ENCODE measurements at regions not wholly inside any gene's neighbourhood (a gene's known extent, or its start where the extent isn't known, plus 50 kb on each side); places are given as distances from the start of the nearest gene placed in this dataset.
"Not testable (repeated sequence)": the region's sequence is repeated elsewhere in the genome, so short reads cannot be mapped to it uniquely, and the experiment has no call there.

GRCh38 chr22:22779213-22779612, 108.4 kb upstream of the IGLL5 start:
- no peak for DNase-seq (ENCODE audit: low read depth)

GRCh38 chr22:22783575-22783974, 104.0 kb upstream of the IGLL5 start:
- no peak for DNase-seq (ENCODE audit: low read depth)

DNA sequence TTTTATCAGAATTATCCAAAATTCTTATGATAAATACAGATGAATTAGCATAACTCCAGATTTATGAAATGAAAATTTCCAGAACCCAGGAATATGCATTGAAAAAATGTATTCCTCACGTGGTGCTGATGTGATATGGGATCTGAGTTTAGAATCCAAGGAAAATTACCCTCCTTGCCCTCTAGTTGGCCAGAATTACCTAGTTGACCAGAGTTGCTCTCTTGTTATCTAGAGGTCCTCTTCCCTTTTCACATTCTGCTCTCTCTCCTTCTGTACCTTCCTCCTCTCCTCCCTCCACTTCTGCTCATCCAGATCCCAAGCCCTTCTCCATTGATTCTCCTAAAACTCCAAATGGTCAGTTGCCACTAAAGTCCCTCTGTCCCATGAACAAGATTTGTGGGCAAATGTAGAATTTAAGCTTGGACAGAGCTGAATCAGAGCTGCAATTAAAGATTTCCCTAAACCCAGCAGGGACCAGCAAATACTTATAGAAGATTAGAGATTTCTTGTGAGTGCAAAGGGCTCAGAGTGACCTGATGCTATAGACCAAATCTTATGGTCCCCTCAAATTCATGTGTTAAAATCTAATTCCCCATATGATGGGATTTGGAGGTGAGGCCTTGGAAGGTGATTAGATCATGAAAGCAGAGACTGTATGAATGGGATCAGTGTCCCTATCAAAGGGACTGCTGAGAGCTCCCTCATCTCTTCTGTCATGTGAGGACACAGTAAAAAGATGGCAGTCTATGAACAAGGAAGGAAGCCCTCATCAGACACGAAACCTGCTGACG, 103.2 kb upstream of the IGLL5 start:
- no peak for DNase-seq (ENCODE audit: low read depth)

DNA sequence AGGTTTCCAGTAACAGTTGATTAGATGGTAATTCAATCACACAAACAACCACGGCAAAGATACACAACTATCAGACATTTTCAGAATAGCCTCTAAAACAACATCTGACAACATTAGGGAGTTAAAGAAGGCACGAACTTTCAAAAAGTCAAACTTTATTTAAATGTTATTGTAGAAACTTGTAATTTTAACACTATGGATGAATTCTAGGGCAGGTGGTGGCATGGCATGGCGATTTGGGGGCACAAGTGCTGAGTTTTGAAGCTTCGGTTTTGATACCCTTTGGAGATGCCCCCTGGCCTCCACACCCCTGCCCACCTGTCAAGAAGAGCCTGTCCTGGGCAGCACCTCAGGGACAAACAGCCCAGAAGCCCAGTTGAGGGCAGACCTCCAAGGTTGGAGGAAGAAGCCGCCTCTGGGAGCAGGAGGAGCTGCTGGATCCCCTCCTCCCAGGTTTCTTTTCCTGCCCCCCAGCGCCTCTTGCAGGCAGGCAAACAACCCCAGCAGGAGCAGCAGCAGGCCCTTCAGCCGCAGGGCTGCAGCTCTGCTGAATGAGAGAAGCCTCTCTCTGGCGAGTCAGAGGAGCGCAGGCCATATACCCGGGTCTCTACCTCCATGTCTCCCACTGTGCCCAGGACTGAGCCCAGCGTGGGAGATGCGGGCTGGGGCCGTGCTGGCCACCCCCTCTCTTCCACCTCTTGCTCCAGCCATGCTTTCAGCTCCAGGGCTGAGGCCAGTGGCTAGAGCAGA, 102.1 kb upstream of the IGLL5 start:
- DNase-seq (ENCODE audit: low read depth) = no peak

GRCh38 chr22:22786301-22787115, 101.1 kb upstream of the IGLL5 start:
- DNase-seq (ENCODE audit: low read depth) = no peak

- no peak for DNase-seq (ENCODE audit: low read depth)
Measured at GRCh38 chr22:22787151-22787550, 100.5 kb upstream of the IGLL5 start.

DNA sequence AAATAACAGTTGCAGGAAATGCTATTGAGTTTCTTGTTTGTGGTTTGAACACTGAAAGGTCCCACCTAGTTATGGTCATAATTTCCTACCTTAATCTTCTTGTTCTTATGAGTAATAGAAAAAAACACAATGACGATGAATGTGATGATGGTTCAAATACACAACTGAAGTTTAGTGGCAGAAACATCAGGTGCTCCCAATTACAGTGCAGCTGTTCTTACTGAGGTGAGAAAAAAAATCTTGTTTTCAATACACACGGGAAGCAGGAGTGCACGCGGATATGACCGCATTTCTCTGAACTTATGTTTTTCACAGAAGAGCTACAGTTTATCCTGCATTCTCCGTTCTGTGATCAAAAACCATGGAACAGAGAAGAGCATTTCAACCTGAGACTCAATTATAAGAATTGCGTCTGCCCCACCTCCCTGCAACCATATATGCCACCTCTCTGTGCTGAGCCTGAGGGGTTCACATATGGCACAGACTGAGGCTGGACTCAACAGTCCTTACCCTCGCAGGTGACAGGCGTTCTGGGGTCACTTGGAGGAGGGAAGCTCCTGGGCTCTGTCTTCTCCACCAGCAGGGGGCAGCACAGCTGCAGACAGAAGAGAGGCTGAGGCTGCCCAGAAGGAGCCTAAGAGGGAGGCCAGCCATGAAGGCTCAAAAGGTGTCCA, 99.7 kb upstream of the IGLL5 start:
- DNase-seq (ENCODE audit: low read depth) = peak; percentile 9

- no peak for DNase-seq (ENCODE audit: low read depth)
Measured at GRCh38 chr22:22788460-22789037, 99.1 kb upstream of the IGLL5 start.

GRCh38 chr22:22789233-22789921, 98.2 kb upstream of the IGLL5 start:
- DNase-seq (ENCODE audit: low read depth) = no peak

GRCh38 chr22:22789922-22790845, 97.4 kb upstream of the IGLL5 start:
- no peak for DNase-seq (ENCODE audit: low read depth)

- no peak for DNase-seq (ENCODE audit: low read depth)
Measured at GRCh38 chr22:22791438-22792181, 96.0 kb upstream of the IGLL5 start.

DNA sequence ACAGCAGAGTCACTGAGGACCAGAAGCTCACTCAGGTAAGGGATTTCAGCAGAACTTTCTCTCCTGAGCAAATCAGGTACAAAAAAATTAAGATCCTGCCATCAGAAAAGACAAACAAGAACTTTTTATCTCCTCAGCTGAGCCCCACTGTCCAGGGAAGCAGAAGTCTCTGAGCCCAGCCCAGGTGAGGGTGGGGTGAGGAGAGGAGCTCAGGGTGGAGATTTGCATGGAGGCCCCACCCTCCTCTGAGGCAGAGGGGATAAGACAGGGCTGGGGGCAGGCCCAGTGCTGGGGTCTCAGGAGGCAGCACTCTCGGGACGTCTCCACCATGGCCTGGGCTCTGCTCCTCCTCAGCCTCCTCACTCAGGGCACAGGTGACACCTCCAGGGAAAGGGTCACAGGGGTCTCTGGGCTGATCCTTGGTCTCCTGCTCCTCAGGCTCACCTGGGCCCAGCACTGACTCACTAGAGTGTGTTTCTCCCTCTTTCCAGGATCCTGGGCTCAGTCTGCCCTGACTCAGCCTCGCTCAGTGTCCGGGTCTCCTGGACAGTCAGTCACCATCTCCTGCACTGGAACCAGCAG, 95.3 kb upstream of the IGLL5 start:
- DNase-seq (ENCODE audit: low read depth) = not testable (repeated sequence)

DNA sequence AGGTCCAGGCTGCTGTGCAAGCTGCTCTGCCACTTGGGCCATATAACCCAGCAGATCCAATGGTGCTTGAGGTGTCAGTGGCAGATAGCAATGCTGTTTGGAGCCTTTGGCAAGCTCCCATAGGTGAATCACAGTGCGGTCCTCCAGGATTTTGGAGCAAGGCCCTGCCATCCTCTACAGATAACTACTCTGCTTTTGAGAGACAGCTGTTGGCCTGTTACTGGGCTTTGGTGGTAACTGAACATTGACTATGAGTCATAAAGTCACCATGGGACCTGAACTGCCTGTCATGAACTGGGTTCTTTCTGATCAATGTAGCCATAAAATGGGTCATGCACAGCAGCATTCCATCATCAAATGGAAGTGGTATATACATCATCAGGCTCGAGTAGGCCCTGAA, 92.0 kb upstream of the IGLL5 start:
- DNase-seq (ENCODE audit: low read depth) = not testable (repeated sequence)

- no peak for DNase-seq (ENCODE audit: low read depth)
Measured at GRCh38 chr22:22796724-22797123, 90.9 kb upstream of the IGLL5 start.

GRCh38 chr22:22798232-22798616, 89.4 kb upstream of the IGLL5 start:
- no peak for DNase-seq (ENCODE audit: low read depth)

- DNase-seq (ENCODE audit: low read depth) = no peak
Measured at GRCh38 chr22:22798716-22799115, 88.9 kb upstream of the IGLL5 start.

- no peak for DNase-seq (ENCODE audit: low read depth)
Measured at GRCh38 chr22:22799561-22799960, 88.1 kb upstream of the IGLL5 start.

GRCh38 chr22:22800716-22801115, 86.9 kb upstream of the IGLL5 start:
- peak; percentile 7 for DNase-seq (ENCODE audit: low read depth)
